ENCODE measurements at regions not wholly inside any gene's neighbourhood (a gene's known extent, or its start where the extent isn't known, plus 50 kb on each side); places are given as distances from the start of the nearest gene placed in this dataset.
"Not testable (repeated sequence)": the region's sequence is repeated elsewhere in the genome, so short reads cannot be mapped to it uniquely, and the experiment has no call there.

DNA sequence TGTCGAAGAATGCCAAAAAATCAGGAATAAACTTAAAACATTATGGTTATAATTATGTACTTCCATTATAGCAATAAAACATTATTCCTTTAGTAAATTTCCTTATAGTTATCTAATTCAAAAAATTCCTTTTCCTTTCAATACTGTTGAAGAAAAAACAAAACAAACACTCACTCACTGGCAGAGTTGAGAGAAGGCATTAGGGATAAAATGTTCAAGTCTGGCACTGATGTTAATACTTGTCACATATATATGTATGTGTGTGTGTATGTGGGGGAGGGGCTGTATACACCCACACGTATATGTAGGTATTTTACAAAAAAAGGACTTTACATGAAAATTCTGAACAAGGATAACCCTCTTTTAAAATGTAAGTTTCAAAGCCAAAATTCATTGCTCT is 150.2 kb upstream of the MEOX2 start:
- no peaks in the 10 kb centered on the region for H3K27me3 Mint-ChIP-seq
- no peak overlapping the region for H3K27ac Mint-ChIP-seq
- H3K4me1 Mint-ChIP-seq: no peaks in the 10 kb centered on the region
- no peaks in the 10 kb centered on the region for H3K36me3 Mint-ChIP-seq
- no peaks in the 10 kb centered on the region for H3K9me3 Mint-ChIP-seq
- no peak overlapping the region for H3K4me3 Mint-ChIP-seq

DNA sequence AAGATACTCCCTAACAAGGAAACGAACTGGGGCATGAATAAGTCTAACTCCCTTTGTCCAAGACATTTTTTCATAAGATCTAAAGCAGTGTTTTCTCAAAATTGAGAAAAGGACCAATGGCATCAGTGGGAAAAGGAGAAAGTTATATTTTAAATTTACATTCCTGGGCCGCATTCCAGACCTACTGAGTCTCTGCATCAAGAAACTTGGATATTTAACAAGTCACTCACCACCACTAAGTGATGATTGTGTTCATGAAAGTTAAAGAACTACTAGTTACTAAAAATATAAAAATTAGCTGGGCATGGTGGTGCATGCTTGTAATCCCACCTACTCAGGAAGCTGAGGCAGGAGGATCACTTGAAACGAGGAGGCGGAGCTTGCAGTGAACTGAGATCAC is 149.6 kb upstream of the MEOX2 start:
- no peak overlapping the region for H3K4me3 Mint-ChIP-seq
- H3K36me3 Mint-ChIP-seq: no peaks in the 10 kb centered on the region
- H3K9me3 Mint-ChIP-seq: no peaks in the 10 kb centered on the region
- no peaks in the 10 kb centered on the region for H3K27me3 Mint-ChIP-seq
- H3K4me1 Mint-ChIP-seq: no peaks in the 10 kb centered on the region
- no peak overlapping the region for H3K27ac Mint-ChIP-seq

DNA sequence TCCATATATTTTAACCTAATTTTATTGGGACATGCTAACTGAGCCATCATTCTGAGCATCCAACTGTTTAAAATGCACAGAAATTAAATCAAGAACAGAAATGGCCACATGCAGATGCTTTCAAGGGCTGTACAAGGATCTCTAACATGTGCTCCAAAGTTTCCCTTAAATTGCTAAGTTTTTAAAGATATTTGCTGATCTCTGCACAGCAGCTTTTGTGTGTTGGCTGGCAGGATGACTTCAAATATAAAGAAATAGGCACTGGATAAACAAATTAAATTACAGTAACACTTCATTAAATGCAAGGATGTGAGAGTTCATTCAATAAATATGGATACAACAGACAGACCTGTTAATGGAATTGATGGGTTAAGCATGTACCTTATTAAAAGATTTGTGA is 148.0 kb upstream of the MEOX2 start:
- Mint-ChIP-seq H3K27me3 (no peaks in the 10 kb centered on the region), H3K9me3 (no peaks in the 10 kb centered on the region), H3K4me3 (no peak overlapping the region), H3K36me3 (no peaks in the 10 kb centered on the region), H3K27ac (no peak overlapping the region), H3K4me1 (no peaks in the 10 kb centered on the region)

DNA sequence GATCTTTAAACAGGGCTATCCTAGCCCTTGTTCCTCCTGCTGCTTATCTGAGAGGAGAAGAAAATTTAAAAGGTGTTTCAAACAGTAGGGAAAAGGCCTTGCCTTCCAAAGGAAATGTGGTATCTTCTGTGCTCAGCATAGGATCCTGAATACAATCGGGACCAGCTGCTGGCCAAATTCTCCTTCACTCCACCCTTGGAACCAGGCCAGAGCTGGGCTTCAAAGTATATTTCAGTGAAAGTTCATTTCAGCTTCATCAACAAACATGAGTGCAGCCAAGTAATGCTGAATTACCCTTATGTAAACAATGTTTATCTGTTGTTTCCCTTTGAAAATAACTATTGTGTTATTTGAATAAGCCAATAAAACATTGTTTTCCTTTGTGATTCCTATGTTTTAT is 146.5 kb upstream of the MEOX2 start:
- Mint-ChIP-seq H3K36me3 (no peaks in the 10 kb centered on the region), H3K27ac (no peak overlapping the region), H3K9me3 (no peaks in the 10 kb centered on the region), H3K27me3 (no peaks in the 10 kb centered on the region), H3K4me1 (no peaks in the 10 kb centered on the region), H3K4me3 (no peak overlapping the region)

DNA sequence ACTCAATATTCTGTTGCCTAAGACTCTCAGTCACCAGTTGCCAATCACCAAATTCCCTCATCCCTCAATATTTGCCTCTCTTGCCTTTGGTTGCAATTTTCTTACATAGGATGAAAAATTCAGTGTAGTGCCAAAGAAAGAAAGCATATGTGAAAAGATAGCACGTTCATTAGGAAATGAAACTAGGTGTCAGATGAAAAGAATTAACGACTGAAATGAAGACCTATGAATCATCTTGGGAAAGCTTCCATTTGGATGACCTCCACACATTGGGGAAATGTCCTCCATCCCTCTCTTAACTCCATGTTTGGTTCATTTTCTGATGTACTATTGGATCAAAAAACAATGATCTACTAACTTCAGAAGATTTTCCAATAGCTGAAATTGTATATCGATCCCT is 145.1 kb upstream of the MEOX2 start:
- Mint-ChIP-seq H3K9me3 (peaks cover 0 to 3% (median 1%) of the 10 kb centered on the region in 3 donors), H3K27me3 (no peaks in the 10 kb centered on the region), H3K4me3 (no peak overlapping the region), H3K4me1 (no peaks in the 10 kb centered on the region), H3K36me3 (no peaks in the 10 kb centered on the region), H3K27ac (no peak overlapping the region)

DNA sequence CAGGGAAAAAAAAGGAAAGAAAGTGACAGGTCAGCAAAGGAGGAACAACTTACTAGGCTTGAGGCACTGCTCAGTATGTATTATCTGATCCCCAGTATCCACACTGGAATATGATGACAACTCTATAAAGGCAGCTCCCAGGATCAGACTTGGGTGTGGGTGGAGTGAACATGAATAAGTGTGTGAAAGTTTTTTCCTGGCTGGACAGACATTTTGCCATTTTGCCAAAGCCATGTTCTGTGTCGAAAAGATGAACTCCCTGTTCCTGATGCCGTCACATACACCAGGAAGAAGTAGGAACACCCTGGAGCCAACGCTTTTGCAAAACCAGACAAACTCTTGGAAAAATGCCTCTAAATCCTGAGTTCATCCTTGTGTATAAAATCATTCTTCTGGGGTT is 143.2 kb upstream of the MEOX2 start:
- no peak overlapping the region for H3K27ac Mint-ChIP-seq
- peaks cover 0 to 3% (median 1%) of the 10 kb centered on the region in 3 donors for H3K9me3 Mint-ChIP-seq
- H3K4me1 Mint-ChIP-seq: no peaks in the 10 kb centered on the region
- H3K4me3 Mint-ChIP-seq: no peak overlapping the region
- H3K36me3 Mint-ChIP-seq: no peaks in the 10 kb centered on the region
- H3K27me3 Mint-ChIP-seq: no peaks in the 10 kb centered on the region

DNA sequence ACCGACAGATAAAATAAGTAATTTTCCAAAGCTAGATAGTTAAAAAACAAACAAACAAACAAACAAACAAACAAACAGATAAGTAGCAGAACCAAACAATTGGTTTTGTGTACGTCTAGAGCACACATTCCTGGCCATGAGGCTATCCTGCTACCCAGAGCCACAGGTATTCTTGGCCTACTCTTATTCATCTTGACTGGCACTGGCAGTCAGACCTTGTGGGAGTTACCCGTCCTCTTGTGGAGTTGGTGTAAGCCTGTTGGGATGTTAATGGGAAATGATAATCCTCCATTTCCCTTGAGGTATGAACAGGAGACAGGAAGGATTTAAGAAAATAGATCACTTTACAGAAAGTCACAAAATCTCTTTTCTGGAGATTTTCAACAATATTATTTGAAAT is 142.4 kb upstream of the MEOX2 start:
- H3K36me3 Mint-ChIP-seq: no peaks in the 10 kb centered on the region
- H3K9me3 Mint-ChIP-seq: peaks cover 0 to 3% (median 3%) of the 10 kb centered on the region in 3 donors
- H3K4me1 Mint-ChIP-seq: no peaks in the 10 kb centered on the region
- no peak overlapping the region for H3K27ac Mint-ChIP-seq
- H3K27me3 Mint-ChIP-seq: no peaks in the 10 kb centered on the region
- no peak overlapping the region for H3K4me3 Mint-ChIP-seq

DNA sequence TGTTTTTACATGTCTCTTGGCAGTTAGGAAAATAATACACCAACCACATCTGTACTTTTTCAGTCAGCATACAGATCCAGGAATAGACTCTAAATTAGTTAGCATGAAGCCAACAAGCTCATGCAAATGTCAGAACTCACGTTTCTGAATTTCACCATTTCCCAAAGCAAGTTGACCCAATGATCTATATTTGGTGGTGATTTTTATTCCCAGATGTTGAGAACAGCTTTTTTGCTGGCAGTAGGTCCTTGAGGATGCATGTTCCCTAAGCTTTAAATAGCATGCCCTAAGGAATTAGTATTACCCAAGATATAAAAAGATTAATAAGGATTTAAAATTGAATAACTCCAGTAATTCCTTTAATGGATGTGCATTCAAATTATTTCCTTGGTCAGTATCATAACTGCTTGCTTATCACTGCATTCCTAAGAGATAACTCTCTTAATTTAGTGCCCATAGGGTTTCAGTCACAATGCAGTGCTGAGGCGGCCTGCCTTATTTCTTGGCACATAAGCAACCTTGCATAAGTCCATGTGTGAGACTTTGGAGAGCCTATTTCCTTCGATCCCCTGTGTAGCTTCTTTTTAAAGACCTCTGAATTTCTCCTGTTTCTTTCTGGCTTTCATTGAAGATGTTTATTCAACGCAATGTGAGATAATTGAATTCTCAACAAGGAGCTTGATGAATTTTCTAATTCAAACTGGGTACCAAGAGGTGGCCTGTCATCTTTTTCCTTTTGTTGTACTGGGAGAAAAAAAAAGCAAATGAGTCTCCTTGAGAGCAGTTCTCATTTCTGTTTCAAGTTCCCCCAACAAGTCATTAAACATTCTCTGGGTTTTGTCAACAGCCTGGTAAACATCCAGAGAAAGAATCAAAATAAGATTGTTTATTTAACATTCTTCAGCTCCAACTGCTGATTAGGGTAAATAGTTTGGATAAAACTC is 135.3 kb upstream of the MEOX2 start:
- H3K27me3 Mint-ChIP-seq: no peaks in the 10 kb centered on the region
- no peak overlapping the region for H3K4me3 Mint-ChIP-seq
- H3K9me3 Mint-ChIP-seq: peaks cover 0 to 8% (median 2%) of the 10 kb centered on the region in 3 donors
- H3K27ac Mint-ChIP-seq: no peak overlapping the region
- H3K4me1 Mint-ChIP-seq: no peaks in the 10 kb centered on the region
- H3K36me3 Mint-ChIP-seq: no peaks in the 10 kb centered on the region

DNA sequence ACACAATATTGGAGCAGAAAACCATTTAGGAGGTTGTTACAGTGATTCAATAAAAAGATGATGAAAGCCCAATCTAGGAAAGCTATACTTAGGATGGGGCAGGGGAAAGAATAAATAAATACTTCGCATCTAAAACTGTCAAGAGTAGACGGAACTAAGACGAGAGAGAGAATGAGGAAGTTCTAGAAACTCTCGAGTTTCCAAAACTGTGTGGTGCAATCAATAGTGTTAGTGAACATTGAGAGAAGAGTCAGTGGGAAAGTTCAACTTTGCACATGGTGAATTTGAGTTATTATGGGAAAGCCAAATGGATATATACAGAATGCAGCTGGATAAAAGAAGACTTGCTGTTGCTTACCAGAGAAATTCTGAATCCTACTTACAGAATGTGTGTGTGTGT is 133.8 kb upstream of the MEOX2 start:
- H3K27me3 Mint-ChIP-seq: no peaks in the 10 kb centered on the region
- no peaks in the 10 kb centered on the region for H3K36me3 Mint-ChIP-seq
- no peaks in the 10 kb centered on the region for H3K4me1 Mint-ChIP-seq
- H3K27ac Mint-ChIP-seq: no peak overlapping the region
- no peak overlapping the region for H3K4me3 Mint-ChIP-seq
- peaks cover 0 to 8% (median 2%) of the 10 kb centered on the region in 3 donors for H3K9me3 Mint-ChIP-seq

DNA sequence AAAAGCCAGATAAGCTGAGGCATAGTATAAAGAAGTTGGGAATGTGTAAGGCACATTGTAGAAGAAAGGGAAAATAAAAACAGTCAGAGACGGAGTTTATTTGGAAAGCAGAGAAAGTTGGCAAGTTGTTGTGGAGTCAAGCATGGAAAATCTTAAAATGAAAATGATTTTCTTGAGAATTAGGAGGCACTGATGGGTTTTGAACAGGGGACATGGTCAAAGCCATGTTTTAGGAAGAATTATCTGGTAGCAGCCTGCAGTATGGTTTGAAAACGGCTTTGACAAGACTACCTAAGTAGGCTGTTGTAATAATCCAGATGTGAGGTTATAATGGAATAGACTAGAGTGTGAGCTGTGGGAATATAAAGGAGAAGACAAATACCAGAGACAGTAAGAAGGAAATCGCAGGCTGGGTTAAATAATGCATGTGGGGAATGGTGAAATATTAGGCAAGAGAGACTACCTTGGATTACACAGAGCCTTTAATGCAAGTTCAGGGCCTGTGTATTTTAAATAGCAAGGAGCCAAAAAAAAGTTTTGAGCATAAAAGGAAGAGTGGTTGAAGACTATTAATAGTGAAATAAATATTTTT is 130.4 kb upstream of the MEOX2 start:
- H3K4me3 Mint-ChIP-seq: no peak overlapping the region
- no peaks in the 10 kb centered on the region for H3K4me1 Mint-ChIP-seq
- H3K36me3 Mint-ChIP-seq: no peaks in the 10 kb centered on the region
- peaks cover 0 to 8% (median 0%) of the 10 kb centered on the region in 3 donors for H3K9me3 Mint-ChIP-seq
- H3K27me3 Mint-ChIP-seq: no peaks in the 10 kb centered on the region
- no peak overlapping the region for H3K27ac Mint-ChIP-seq

DNA sequence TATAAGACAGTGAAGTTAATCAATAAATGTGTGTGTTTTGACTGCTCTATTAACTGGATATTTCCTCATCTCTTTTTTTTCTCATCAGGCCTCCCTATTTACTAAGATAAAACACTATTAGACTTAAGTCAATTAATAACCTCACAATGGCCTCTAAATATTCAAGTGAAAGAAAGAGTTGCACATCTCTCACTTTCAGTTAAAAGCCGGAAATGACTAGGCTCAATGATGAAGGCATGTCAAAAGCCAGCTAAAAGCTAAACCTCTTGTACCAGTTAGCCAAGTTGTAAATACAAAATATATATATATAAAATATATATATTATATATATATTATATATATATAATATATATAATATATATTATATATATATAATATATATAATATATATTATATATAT is 127.0 kb upstream of the MEOX2 start:
- Mint-ChIP-seq H3K4me3 (no peak overlapping the region), H3K9me3 (peaks cover 0 to 7% (median 1%) of the 10 kb centered on the region in 3 donors), H3K27ac (no peak overlapping the region), H3K27me3 (no peaks in the 10 kb centered on the region), H3K36me3 (no peaks in the 10 kb centered on the region), H3K4me1 (no peaks in the 10 kb centered on the region)

DNA sequence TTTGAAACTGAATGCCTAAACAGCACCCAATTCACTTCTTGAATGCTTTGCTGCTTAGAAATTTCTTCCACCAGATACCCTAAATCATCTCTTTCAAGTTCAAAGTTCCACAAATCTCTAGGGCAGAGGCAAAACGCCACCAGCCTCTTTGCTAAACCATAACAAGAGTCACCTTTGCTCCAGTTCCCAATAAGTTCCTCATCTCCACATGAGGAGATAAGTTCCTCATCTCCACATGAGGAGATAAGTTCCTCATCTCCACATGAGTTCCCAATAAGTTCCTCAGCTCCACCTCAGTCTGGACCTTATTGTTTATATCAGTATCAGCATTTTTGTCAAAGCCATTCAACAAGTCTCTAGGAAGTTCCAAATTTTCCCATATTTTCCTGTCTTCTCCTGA is 123.9 kb upstream of the MEOX2 start:
- not testable (repeated sequence) for H3K36me3 Mint-ChIP-seq, H3K4me1 Mint-ChIP-seq, H3K9me3 Mint-ChIP-seq, H3K27ac Mint-ChIP-seq, H3K4me3 Mint-ChIP-seq, H3K27me3 Mint-ChIP-seq

DNA sequence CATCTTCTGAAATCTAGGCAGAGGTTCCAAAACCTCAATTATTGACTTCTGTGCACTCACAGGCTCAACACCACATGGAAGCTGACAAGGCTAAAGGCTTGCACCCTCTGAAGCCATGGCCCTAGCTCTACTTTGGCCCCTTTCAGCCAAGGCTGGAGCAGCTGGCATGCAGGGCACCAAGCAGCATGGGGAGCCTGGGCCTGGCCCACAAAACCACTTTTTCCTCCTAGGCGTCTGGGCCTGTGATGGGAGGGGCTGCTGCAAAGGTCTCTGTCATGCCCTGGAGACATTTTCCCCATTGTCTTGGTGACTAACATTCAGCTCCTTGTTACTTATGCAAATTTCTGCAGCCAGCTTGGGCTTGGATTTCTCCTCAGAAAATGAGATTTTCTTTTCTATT is 123.5 kb upstream of the MEOX2 start:
- not testable (repeated sequence) for H3K27me3 Mint-ChIP-seq, H3K4me1 Mint-ChIP-seq, H3K4me3 Mint-ChIP-seq, H3K36me3 Mint-ChIP-seq, H3K27ac Mint-ChIP-seq, H3K9me3 Mint-ChIP-seq

DNA sequence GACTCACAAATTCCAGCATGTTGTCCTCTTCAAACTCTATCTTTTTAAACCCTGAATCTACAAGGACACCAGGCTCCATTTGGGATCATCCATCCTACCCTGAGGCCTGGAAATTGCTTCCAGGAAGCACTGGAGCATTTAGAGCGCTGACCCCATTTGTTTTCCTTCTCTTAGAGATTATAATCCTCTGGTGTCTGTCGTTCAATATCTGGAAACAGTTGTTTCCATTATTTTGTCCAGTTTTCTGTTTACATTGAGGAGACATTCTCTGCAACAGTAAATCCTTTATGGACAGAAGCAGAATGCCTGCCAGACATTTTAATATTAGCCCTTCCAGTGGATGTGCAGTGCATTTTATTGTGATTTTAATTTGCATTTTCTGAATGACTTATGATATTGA is 119.4 kb upstream of the MEOX2 start:
- H3K27ac Mint-ChIP-seq: no peak overlapping the region
- H3K9me3 Mint-ChIP-seq: peaks cover 3 to 17% (median 5%) of the 10 kb centered on the region in 3 donors
- H3K4me1 Mint-ChIP-seq: no peaks in the 10 kb centered on the region
- H3K36me3 Mint-ChIP-seq: no peaks in the 10 kb centered on the region
- H3K27me3 Mint-ChIP-seq: no peaks in the 10 kb centered on the region
- H3K4me3 Mint-ChIP-seq: no peak overlapping the region

DNA sequence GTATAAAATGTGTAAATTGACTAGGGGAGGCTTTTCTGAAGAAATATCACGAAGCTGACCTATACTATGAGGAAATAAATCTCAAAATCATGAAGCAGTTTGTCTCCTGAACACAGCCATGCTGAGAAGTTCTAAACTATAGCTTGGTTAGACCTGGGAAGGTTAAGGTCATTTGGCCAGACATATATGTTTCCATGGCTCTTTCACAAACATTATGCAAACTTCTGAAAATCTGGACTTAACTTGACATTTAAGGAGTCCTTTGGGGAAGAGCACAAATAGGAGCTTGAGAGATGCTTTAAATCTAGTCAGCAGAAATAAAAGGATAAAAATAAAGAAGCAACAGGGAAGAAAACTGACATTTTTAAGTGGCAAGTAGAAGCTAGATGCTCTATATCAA is 115.9 kb upstream of the MEOX2 start:
- Mint-ChIP-seq H3K27me3 (no peaks in the 10 kb centered on the region), H3K4me3 (no peak overlapping the region), H3K4me1 (no peaks in the 10 kb centered on the region), H3K36me3 (no peaks in the 10 kb centered on the region), H3K9me3 (peaks cover 3 to 17% (median 8%) of the 10 kb centered on the region in 3 donors), H3K27ac (no peak overlapping the region)

DNA sequence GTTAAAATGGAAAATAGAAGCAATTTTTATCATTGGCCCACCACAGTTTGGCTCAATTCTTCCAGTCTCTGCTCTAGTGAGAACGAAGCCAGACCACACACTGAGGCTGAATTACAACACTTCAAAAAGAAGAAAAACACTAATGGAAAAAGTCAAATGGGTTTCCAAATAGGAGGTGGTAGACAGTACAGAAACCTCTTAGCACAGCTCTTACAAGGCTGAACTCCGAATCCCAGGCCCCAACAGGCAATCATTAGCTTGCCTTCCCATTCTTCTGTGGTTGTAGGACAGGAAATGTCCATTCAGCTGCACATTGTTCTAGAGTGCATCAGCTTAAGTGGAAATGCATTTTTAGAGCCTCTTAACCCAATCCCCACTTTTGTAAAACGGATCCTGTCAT is 115.1 kb upstream of the MEOX2 start:
- Mint-ChIP-seq H3K4me3 (no peak overlapping the region), H3K9me3 (peaks cover 3 to 18% (median 8%) of the 10 kb centered on the region in 3 donors), H3K27me3 (no peaks in the 10 kb centered on the region), H3K4me1 (no peaks in the 10 kb centered on the region), H3K27ac (no peak overlapping the region), H3K36me3 (no peaks in the 10 kb centered on the region)

All from IgD-negative memory B cell (primary cell).